Glutamatergic neuron (in vitro differentiated cells): ENCODE measurements at regions not wholly inside any gene's neighbourhood (a gene's known extent, or its start where the extent isn't known, plus 50 kb on each side); places are given as distances from the start of the nearest gene placed in this dataset.

Source experiments
- DNase-seq: peaks from one replicate; pipeline ENCODE4 v3.0.0; 2022
- H3K27ac Mint-ChIP-seq: one replicate; pipeline ENCODE4 v1.8.0; 2020; ENCODE audit warnings: mild to moderate bottlenecking, mixed read lengths, inconsistent platforms; ENCODE audit not compliant: unreplicated experiment
- H3K27me3 Mint-ChIP-seq: one replicate; pipeline ENCODE4 v1.8.0; 2020; ENCODE audit warnings: mild to moderate bottlenecking, moderate library complexity, mixed read lengths, inconsistent platforms; ENCODE audit not compliant: unreplicated experiment
- H3K36me3 Mint-ChIP-seq: one replicate; pipeline ENCODE4 v1.8.0; 2020; ENCODE audit warnings: mild to moderate bottlenecking, mixed read lengths, inconsistent platforms; ENCODE audit not compliant: unreplicated experiment
- H3K4me1 Mint-ChIP-seq: one replicate; pipeline ENCODE4 v1.8.0; 2020; ENCODE audit warnings: mild to moderate bottlenecking, low read depth, mixed read lengths, inconsistent platforms; ENCODE audit not compliant: unreplicated experiment
- H3K4me3 Mint-ChIP-seq: one replicate; pipeline ENCODE4 v1.8.0; 2020; ENCODE audit warnings: mild to moderate bottlenecking, mixed read lengths, inconsistent platforms; ENCODE audit not compliant: unreplicated experiment
- H3K9me3 Mint-ChIP-seq: one replicate; pipeline ENCODE4 v1.8.0; 2020; ENCODE audit warnings: mild to moderate bottlenecking, moderate library complexity, mixed read lengths, inconsistent platforms; ENCODE audit not compliant: unreplicated experiment
- CTCF ChIP-seq: fragments of 200-600 bp; sonication (generic); IDR thresholded peaks from one replicate; pipeline ENCODE4 v1.5.0; 2021; ENCODE audit not compliant: partially characterized antibody, unreplicated experiment

GRCh38 chr4:120158046-120158445 lies 91.4 kb upstream of the MAD2L1 start:
- no peak overlapping the region for H3K4me3 Mint-ChIP-seq

GRCh38 chr4:120156120-120156718 lies 89.6 kb upstream of the MAD2L1 start:
- no peaks in the 10 kb centered on the region for H3K9me3 Mint-ChIP-seq
- peak; percentile 84 for TF ChIP-seq CTCF
- no peak overlapping the region for H3K27ac Mint-ChIP-seq
- H3K27me3 Mint-ChIP-seq = no peaks in the 10 kb centered on the region
- no peak for DNase-seq
- H3K4me1 Mint-ChIP-seq = peaks cover 2% of the 10 kb centered on the region
- no peaks in the 10 kb centered on the region for H3K36me3 Mint-ChIP-seq
- H3K4me3 Mint-ChIP-seq = no peak overlapping the region

More at GRCh38 chr4:120158046-120158445, 91.4 kb upstream of the MAD2L1 start:
- TF ChIP-seq CTCF = no peak
- peaks cover 2% of the 10 kb centered on the region for H3K4me1 Mint-ChIP-seq
- DNase-seq = no peak
- H3K36me3 Mint-ChIP-seq = no peaks in the 10 kb centered on the region
- H3K27me3 Mint-ChIP-seq = peaks cover 2% of the 10 kb centered on the region
- H3K9me3 Mint-ChIP-seq = no peaks in the 10 kb centered on the region
- H3K27ac Mint-ChIP-seq = no peak overlapping the region

- TF ChIP-seq CTCF = no peak
- no peak for DNase-seq
- Mint-ChIP-seq H3K4me1 (peaks cover 2% of the 10 kb centered on the region), H3K27ac (no peak overlapping the region), H3K36me3 (no peaks in the 10 kb centered on the region), H3K9me3 (no peaks in the 10 kb centered on the region), H3K27me3 (no peaks in the 10 kb centered on the region), H3K4me3 (no peak overlapping the region)
Observed at GRCh38 chr4:120155287-120155686, 88.6 kb upstream of the MAD2L1 start.

- TF ChIP-seq CTCF = no peak
- H3K4me3 Mint-ChIP-seq = no peak overlapping the region
- peaks cover 2% of the 10 kb centered on the region for H3K27me3 Mint-ChIP-seq
- no peaks in the 10 kb centered on the region for H3K4me1 Mint-ChIP-seq
- H3K27ac Mint-ChIP-seq = no peak overlapping the region
- H3K36me3 Mint-ChIP-seq = peaks cover 7% of the 10 kb centered on the region
- no peaks in the 10 kb centered on the region for H3K9me3 Mint-ChIP-seq
- DNase-seq = no peak
Observed at GRCh38 chr4:120144634-120145033, 78.0 kb upstream of the MAD2L1 start.

GRCh38 chr4:120144041-120144440 lies 77.4 kb upstream of the MAD2L1 start:
- Mint-ChIP-seq H3K4me3 (no peak overlapping the region), H3K36me3 (peaks cover 7% of the 10 kb centered on the region), H3K4me1 (no peaks in the 10 kb centered on the region), H3K27ac (no peak overlapping the region), H3K9me3 (no peaks in the 10 kb centered on the region), H3K27me3 (peaks cover 2% of the 10 kb centered on the region)
- no peak for DNase-seq
- no peak for TF ChIP-seq CTCF
